ENCODE measurements at regions not wholly inside any gene's neighbourhood (a gene's known extent, or its start where the extent isn't known, plus 50 kb on each side); places are given as distances from the start of the nearest gene placed in this dataset.

- no peak for DNase-seq (ENCODE audit: low read depth, low spot score)
Measured at GRCh38 chr5:146940295-146940694, 61.7 kb upstream of the PPP2R2B start.

DNA sequence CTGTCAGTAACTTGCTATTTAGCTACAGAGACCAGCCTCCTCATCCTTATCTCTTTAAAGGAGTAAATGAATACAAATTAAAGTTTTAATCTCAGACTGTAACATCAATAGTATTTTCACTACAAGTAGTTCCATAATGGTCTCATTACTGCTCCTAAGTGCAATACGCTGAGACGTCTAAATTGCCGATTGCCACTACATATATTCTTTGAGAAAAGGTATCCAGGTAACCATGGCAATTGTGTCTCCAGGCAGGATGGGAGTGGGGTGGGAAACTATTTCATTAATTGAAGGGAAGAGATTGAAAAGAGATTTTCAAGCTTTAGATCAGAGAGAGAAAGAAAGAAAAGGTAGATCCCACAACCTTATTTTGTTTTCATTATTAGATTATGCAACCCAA lies 65.5 kb upstream of the PPP2R2B start:
- DNase-seq (ENCODE audit: low read depth, low spot score): no peak

- DNase-seq (ENCODE audit: low read depth, low spot score): no peak
Measured at GRCh38 chr5:146944764-146945616, 66.4 kb upstream of the PPP2R2B start.

DNA sequence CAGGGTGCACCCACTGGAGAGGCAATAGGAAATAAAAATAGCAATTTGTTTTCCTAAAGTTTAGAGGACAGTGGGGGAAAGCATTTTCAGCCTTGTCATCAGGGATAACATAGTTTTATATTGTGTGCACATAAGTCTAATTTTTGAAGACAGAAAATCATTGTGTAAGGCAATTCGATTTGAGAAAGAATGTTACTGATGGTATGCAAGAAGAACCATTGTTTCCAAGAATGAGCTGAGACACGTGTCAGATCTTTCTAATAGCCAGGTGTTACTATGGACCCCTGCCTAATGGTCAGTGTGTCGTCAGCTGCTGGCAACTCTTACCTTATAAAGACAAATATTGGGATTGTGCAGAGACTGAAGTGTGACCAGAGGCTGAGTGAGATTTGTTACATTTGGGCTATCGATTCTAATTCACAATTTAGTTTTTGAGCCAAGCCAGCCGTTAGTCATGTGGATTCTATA lies 67.1 kb upstream of the PPP2R2B start:
- no peak for DNase-seq (ENCODE audit: low read depth, low spot score)

- no peak for DNase-seq (ENCODE audit: low read depth, low spot score)
Measured at GRCh38 chr5:146947181-146947941, 68.8 kb upstream of the PPP2R2B start.

DNA sequence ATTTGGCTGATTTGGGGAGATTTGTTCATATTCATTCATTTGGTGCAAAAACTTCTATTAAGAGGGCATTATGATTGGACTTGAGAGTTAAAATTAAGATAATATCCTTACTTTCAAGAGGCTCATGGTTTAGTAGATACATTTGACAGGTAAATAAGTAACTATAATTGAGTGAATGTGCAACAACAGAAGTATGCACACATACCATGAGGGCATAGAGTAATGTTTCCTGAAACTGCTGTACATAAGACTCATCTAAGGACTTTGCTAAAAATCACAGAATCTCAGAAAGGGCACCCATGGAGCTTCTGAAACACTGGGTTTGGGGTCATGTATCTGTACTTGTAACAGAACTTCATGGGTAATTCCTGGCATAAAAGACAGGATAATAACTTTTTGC lies 70.1 kb upstream of the PPP2R2B start:
- no peak for DNase-seq (ENCODE audit: low read depth, low spot score)

- DNase-seq (ENCODE audit: low read depth, low spot score): no peak
Measured at GRCh38 chr5:146952168-146952567, 73.6 kb upstream of the PPP2R2B start.

DNA sequence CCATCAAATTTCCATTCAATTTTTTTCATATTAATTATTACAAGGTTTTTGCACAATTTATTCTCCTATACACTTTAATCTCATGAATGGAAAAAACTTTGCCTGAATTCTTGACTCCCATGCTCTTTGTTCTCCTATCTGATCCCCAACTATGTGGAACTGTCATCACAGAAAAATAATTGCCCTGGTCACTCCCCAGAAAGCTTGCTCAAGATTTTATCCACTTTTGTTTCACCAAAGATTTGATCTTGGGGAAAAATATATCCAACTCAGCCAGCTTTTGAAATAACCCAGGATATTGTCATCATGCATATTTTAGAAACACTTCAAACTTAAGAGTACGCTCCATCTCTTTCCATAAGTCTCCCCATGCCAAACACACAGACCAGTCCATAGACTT lies 77.7 kb upstream of the PPP2R2B start:
- no peak for DNase-seq (ENCODE audit: low read depth, low spot score)

GRCh38 chr5:146959360-146959759 lies 80.8 kb upstream of the PPP2R2B start:
- no peak for DNase-seq (ENCODE audit: low read depth, low spot score)

GRCh38 chr5:146962801-146963355 lies 84.3 kb upstream of the PPP2R2B start:
- DNase-seq (ENCODE audit: low read depth, low spot score): no peak

DNA sequence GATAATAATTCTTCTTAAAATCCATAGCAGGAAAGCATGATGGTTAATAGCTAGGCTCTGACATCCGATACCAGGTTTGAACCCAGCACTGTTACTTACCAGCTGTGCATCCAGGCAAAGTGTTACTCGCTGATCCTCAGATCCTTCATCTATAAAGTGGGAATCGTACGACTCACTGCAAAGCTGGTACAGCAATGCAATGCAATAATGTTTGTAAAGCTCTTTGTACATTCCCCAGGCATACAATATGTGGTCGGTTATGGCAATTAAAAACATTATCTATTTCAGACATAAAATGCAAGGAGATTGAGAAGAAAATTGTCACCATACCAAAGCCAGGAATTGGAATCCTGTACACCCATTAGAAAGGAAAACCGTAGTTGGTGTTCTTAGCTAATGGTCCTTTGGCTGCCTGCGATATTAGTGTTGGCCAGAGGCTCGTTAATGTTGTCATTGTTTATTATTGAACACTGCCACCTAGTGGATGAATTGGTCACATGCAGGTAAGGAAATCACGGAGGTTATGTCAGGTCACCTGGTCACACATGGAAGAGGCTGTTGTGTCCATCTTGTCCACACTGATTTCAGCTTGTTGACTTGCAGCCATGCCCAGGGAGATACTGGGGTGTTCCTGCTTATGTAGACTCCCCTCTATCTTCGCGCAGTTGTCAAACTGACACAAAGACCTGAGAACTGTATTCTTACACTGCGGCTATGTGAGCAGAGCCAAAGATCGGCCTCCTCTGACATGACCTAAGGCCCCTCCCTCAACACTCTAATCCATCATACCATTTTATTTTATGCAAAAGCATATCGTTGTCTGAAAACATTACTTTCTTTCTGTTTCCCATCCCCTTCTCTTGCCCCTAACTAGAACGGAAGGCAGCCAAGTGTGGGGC lies 87.5 kb upstream of the PPP2R2B start:
- peak; percentile 17 for DNase-seq (ENCODE audit: low read depth, low spot score)

GRCh38 chr5:146967646-146968045 lies 89.1 kb upstream of the PPP2R2B start:
- DNase-seq (ENCODE audit: low read depth, low spot score): no peak

GRCh38 chr5:146971401-146971800 lies 92.8 kb upstream of the PPP2R2B start:
- DNase-seq (ENCODE audit: low read depth, low spot score): no peak

DNA sequence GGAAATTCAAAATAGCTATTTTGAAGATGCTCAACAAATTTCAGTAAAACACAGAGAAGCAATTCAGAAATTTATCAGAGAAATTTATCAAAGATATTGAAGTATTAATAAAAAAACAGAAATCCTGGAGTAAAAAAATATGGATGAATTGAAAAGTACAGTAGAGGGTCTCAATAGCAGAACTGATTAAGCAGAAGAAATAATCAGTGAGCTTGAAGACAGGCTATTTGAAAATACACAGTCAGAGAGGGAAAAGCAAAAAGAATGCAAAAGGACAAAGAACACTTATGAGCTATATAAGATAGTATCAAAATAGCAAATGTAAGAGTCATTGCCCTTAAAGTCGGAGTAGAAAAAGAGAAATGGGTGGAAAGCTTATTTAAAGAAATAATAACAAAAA lies 107.9 kb upstream of the PPP2R2B start:
- no peak for DNase-seq (ENCODE audit: low read depth, low spot score)

- no peak for DNase-seq (ENCODE audit: low read depth, low spot score)
Measured at GRCh38 chr5:146993876-146994530, 115.4 kb upstream of the PPP2R2B start.

DNA sequence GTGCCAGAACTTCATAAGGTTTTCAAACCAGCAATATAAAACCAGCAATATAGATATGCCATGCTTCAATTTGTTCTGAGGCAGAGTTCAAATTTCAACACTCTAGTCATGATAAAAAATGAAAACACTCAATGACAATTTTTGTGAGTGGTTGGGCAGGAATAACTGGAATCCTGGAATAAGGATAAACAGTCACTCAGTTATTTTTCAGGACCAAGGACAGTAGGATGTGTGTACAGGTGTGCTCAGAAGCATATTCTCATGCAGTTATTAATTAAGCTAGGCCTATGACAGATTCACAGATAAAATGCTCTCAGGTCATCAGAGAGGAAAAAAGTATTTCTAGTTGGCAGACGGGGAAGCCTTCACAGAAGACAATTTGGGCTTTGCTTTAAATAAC lies 117.3 kb upstream of the PPP2R2B start:
- DNase-seq (ENCODE audit: low read depth, low spot score): no peak

GRCh38 chr5:147015405-147015804 lies 136.8 kb upstream of the PPP2R2B start:
- no peak for DNase-seq (ENCODE audit: low read depth, low spot score)

DNA sequence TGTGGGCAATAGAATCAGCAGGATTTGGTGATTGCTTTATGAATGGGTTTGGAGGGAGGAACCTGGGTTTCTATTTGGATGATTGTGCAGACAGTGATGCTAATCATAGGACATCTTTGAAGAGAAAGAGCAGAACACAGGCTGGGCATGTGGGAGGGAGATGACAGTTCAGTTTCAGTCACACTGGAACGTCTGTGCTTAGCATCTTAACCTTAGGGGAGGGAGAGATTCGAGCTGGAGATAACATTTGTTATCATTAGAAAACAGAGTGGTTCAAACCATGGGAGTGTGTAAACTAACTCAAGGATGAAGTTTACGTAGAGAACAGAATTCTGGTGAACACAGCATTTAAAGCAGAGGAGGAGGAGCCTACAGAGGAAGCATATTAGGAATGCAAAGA lies 138.6 kb upstream of the PPP2R2B start:
- no peak for DNase-seq (ENCODE audit: low read depth, low spot score)

DNA sequence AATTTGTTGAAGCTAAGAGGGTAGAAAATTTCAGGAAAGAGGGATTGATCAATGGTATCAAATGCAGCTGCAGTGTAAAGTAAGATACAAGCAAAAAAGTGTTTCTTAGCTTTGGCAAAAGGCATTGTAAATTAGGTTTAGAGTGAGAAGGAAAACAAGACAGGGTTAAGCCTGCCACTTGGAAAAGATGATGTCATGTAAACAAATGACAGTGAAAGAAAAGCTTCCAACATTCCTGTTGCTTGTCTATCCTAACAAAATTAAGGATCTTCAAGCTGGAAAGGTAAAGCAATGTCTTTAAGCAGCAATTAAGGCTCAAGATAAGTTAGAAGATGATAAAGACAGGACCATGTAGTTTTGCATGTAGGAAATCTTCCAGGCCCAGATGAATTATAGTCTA lies 139.1 kb upstream of the PPP2R2B start:
- DNase-seq (ENCODE audit: low read depth, low spot score): no peak

DNA sequence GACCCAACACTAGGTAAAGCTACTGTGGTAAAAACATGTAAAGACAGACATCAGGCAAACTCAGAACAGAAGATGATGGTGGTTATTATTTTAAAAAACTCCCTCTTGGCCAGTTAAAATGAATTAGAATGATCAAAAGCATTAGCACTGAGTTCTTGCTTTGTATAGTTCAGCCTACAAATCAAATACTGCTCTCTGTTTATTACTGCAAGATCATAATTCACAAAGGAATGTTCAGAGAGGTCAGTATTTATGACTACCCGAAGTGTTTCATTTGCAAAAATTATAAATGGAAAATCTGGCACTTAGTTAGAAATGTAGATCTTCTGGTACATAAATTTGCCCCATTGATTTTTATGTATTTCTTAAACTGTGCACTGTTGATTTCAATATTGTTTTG lies 140.3 kb upstream of the PPP2R2B start:
- DNase-seq (ENCODE audit: low read depth, low spot score): no peak

DNA sequence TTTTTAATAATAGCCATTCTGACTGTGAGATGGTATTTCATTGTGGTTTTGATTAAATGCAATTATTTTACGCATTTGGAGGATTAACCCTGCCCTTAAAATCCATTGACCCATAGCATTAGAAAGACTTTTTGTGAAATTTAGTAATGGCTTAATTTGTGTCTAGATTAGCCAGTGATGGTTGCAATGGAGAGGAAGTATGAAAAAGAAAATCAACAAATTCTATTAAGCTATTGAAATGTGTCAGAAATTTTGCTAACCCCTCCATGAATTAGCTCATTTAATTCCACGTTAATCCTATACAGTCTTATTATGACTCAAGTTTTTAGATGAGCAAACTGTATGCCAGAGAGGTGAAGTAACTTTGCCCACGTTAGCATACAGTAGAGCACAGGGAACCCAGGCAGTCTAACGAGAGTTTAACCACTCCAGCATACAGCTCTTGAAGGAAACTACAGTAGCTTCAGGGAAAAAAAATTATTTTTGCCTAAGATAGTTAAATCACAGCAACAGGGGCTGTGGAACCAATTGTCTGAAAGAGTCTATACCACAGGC lies 158.2 kb upstream of the PPP2R2B start:
- no peak for DNase-seq (ENCODE audit: low read depth, low spot score)
